Esophagus muscularis mucosa (tissue), 4 donors: ENCODE measurements at regions not wholly inside any gene's neighbourhood (a gene's known extent, or its start where the extent isn't known, plus 50 kb on each side); places are given as distances from the start of the nearest gene placed in this dataset.

ENCODE experiments used
- DNase-seq: peaks from one replicate; pipeline ENCODE4 v3.0.0-alpha.2; 2017; ENCODE audit errors: extremely low spot score
- H3K27ac ChIP-seq, 4 donors: fragments of 200-600 bp; sonication (generic); replicated peaks in 1 of 4; 1 replicate in 3 of 4; 2 replicates in 1 of 4; pipeline ENCODE4 v1.5.1; 2016 to 2019; ENCODE audit warnings: mild to moderate bottlenecking in 1 of 4
- H3K27me3 ChIP-seq, 4 donors: fragments of 200-600 bp; sonication (generic); one replicate each; pipeline versions ENCODE4 v1.5.1 to v1.6.0; 2016 to 2019
- H3K36me3 ChIP-seq, 4 donors: fragments of 200-600 bp; sonication (generic); one replicate each; pipeline ENCODE4 v1.5.1; 2016 to 2019
- H3K4me1 ChIP-seq, 4 donors: fragments of 200-600 bp; sonication (generic); one replicate each; pipeline ENCODE4 v1.5.1; 2016 to 2019
- H3K4me3 ChIP-seq, 4 donors: fragments of 200-600 bp; sonication (generic); 1 replicate in 2 of 4; 2 replicates in 2 of 4; pipeline ENCODE4 v1.5.1; 2016 to 2019; ENCODE audit warnings: mild to moderate bottlenecking in 4 of 4, moderate library complexity in 1 of 4
- H3K9me3 ChIP-seq, 4 donors: fragments of 200-600 bp; sonication (generic); 1 replicate in 3 of 4; 2 replicates in 1 of 4; pipeline ENCODE4 v1.5.1; 2016 to 2019
- EP300 ChIP-seq: sonication (generic); formaldehyde crosslinking; IDR thresholded peaks from one replicate; pipeline ENCODE4 v1.6.1; 2017; ENCODE audit warnings: antibody characterized with exemption
- POLR2A ChIP-seq: fragments of 450-650 bp; IDR thresholded peaks from one replicate; pipeline ENCODE4 v1.6.1; 2017; ENCODE audit warnings: antibody characterized with exemption, moderate library complexity, mild to moderate bottlenecking, low read depth
- POLR2AphosphoS5 ChIP-seq, 2 donors: sonication (generic); formaldehyde crosslinking; IDR thresholded peaks; one replicate each; pipeline ENCODE4 v1.6.1; 2017; ENCODE audit warnings: antibody characterized with exemption in 2 of 2
- WGBS: methylation state at CpG from one replicate; pipeline ENCODE4 v1.1.5; 2018; 5-methylcytosine and 5-hydroxymethylcytosine counted together
- intact Hi-C: fragments of 100-400 bp; cut with DNase I; formaldehyde crosslinking; loops from one replicate; pipeline ENCODE4 v1.15.1; 2023
- TF ChIP-seq, protein P1 (sequence below), 3 experiments: fragments of 200-600 bp in 2 of 3; fragments of 450-650 bp in 1 of 3; sonication (generic) in 2 of 3; IDR thresholded peaks; one replicate each; pipeline ENCODE4 v1.5.1; 2017 to 2019; ENCODE audit warnings: antibody characterized with exemption in 3 of 3, mild to moderate bottlenecking in 2 of 3, moderate library complexity in 1 of 3

GRCh38 chr2:16207151-16207550 lies 266.8 kb downstream of the MYCN start:
- no peak for DNase-seq
- intact Hi-C loops = no loop called here
- TF ChIP-seq POLR2AphosphoS5 (IDR thresholded peaks at IDR 0.05) = no peak
- TF ChIP-seq EP300 = no peak
- TF ChIP-seq POLR2A = no peak
- TF ChIP-seq, protein P1, sequence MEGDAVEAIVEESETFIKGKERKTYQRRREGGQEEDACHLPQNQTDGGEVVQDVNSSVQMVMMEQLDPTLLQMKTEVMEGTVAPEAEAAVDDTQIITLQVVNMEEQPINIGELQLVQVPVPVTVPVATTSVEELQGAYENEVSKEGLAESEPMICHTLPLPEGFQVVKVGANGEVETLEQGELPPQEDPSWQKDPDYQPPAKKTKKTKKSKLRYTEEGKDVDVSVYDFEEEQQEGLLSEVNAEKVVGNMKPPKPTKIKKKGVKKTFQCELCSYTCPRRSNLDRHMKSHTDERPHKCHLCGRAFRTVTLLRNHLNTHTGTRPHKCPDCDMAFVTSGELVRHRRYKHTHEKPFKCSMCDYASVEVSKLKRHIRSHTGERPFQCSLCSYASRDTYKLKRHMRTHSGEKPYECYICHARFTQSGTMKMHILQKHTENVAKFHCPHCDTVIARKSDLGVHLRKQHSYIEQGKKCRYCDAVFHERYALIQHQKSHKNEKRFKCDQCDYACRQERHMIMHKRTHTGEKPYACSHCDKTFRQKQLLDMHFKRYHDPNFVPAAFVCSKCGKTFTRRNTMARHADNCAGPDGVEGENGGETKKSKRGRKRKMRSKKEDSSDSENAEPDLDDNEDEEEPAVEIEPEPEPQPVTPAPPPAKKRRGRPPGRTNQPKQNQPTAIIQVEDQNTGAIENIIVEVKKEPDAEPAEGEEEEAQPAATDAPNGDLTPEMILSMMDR (IDR thresholded peaks at IDR 0.05) = no peak
- Histone ChIP-seq H3K4me1 (no peaks in the 10 kb centered on the region), H3K27ac (no peak overlapping the region), H3K36me3 (no peaks in the 10 kb centered on the region), H3K9me3 (no peaks in the 10 kb centered on the region), H3K4me3 (no peak overlapping the region), H3K27me3 (peaks cover 0 to 5% (median 0%) of the 10 kb centered on the region in 4 donors)
- 88% methylated on average over 3 of the region's 3 CpGs for WGBS

GRCh38 chr2:16206191-16206944 lies 266.0 kb downstream of the MYCN start:
- WGBS = 79% methylated on average over 4 of the region's 4 CpGs
- Histone ChIP-seq H3K9me3 (no peaks in the 10 kb centered on the region), H3K27ac (no peak overlapping the region), H3K36me3 (no peaks in the 10 kb centered on the region), H3K4me1 (no peaks in the 10 kb centered on the region), H3K27me3 (peaks cover 0 to 5% (median 0%) of the 10 kb centered on the region in 4 donors), H3K4me3 (no peak overlapping the region)
- intact Hi-C loops = no loop called here
- DNase-seq = no peak
- TF ChIP-seq POLR2AphosphoS5 (IDR thresholded peaks at IDR 0.05) = no peak
- no peak for TF ChIP-seq EP300
- TF ChIP-seq, protein P1 (IDR thresholded peaks at IDR 0.05) = no peak
- TF ChIP-seq POLR2A = no peak

DNA sequence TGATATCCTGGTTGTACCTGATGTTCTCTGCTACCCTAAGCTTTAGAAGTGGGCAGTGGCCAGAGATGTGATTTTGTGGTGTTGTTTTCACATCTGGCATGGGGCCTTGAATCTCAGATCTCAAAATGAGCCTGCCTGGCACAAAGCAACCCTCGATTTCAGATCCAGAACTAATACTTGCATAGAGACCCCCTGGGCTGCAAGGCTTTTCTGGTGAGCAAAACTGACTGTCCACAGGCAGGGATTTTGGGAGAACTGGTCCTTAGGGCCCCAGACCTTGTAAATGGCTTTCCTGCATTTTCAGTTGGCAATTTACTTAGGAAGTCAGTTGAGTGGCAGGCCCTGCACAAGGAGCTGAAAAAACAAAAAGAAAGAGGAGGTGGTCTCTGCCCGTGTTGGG lies 265.3 kb downstream of the MYCN start:
- peaks cover 0 to 5% (median 0%) of the 10 kb centered on the region in 4 donors for H3K27me3 ChIP-seq
- intact Hi-C loops = no loop called here
- H3K36me3 ChIP-seq = no peaks in the 10 kb centered on the region
- H3K9me3 ChIP-seq = no peaks in the 10 kb centered on the region
- WGBS = 57% methylated on average over 2 of the region's 2 CpGs
- no peak for DNase-seq
- H3K4me3 ChIP-seq = no peak overlapping the region
- H3K27ac ChIP-seq = no peak overlapping the region
- H3K4me1 ChIP-seq = no peaks in the 10 kb centered on the region
- TF ChIP-seq, protein P1 (IDR thresholded peaks at IDR 0.05) = no peak
- TF ChIP-seq POLR2AphosphoS5 (IDR thresholded peaks at IDR 0.05) (no peak), EP300 (no peak), POLR2A (no peak)

DNA sequence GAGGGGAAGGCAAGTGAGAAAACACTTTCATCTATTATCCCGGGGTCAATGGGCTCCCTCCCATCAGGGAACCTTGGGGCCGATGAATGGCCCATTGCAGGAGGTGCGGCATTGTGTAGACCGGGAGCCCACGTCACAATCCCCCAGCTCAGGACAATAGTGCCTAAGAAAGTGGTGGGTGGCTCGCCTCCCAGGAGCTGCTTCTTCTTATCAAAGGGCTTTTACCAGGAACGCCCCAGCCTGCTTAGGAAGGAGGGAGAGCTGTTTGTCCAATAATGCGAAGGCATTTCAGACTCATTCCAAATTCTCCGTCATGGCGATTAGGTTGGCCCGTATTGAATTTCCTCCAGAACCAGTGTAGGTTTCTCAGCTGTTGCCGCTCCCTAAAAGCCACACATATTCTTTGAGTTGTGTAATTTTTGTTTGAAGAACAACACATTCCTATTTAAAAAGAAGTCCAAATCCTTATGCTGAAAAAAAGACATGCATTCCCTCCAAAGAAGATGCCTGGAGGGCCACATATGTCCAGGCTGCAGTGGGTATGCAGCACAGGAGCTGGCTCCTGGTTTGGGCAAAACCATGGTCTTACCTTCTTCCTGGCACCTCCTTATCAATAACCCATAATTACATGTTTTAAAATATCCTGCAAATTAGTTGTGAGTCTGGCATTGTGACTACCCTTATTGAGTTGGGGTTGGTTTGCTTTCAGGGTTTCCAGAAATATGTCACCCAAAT lies 264.7 kb downstream of the MYCN start:
- Histone ChIP-seq H3K36me3 (no peaks in the 10 kb centered on the region), H3K27ac (no peak overlapping the region), H3K27me3 (peaks cover 0 to 5% (median 0%) of the 10 kb centered on the region in 4 donors), H3K4me3 (no peak overlapping the region), H3K4me1 (no peaks in the 10 kb centered on the region), H3K9me3 (no peaks in the 10 kb centered on the region)
- 80% methylated on average over 12 of the region's 12 CpGs for WGBS
- no peak for DNase-seq
- intact Hi-C loops = no loop called here
- no peak for TF ChIP-seq POLR2AphosphoS5 (IDR thresholded peaks at IDR 0.05)
- TF ChIP-seq EP300 = no peak

- Histone ChIP-seq H3K9me3 (no peaks in the 10 kb centered on the region), H3K27ac (no peak overlapping the region), H3K36me3 (no peaks in the 10 kb centered on the region), H3K27me3 (peaks cover 0 to 5% (median 0%) of the 10 kb centered on the region in 4 donors), H3K4me3 (no peak overlapping the region), H3K4me1 (no peaks in the 10 kb centered on the region)
- DNase-seq = no peak
- 100% methylated on average over 1 of the region's 1 CpG for WGBS
- intact Hi-C loops = no loop called here
- TF ChIP-seq EP300 = no peak
- TF ChIP-seq, protein P1 (IDR thresholded peaks at IDR 0.05) = no peak
- TF ChIP-seq POLR2A = no peak
- no peak for TF ChIP-seq POLR2AphosphoS5 (IDR thresholded peaks at IDR 0.05)
Measured at GRCh38 chr2:16204251-16204650, 263.9 kb downstream of the MYCN start.
